ENCODE measurements at regions not wholly inside any gene's neighbourhood (a gene's known extent, or its start where the extent isn't known, plus 50 kb on each side); places are given as distances from the start of the nearest gene placed in this dataset.

- H3K4me1 ChIP-seq (ENCODE audit: insufficient read depth): no peaks in the 10 kb centered on the region
- H3K27ac ChIP-seq (ENCODE audit: low read depth): no peak overlapping the region
- no peak for DNase-seq (ENCODE audit: extremely low spot score)
- no peak overlapping the region for H3K4me3 ChIP-seq (ENCODE audit: low read depth, low read length)
- 76% methylated on average over 2 of the region's 2 CpGs for WGBS
- no peaks in the 10 kb centered on the region for H3K36me3 ChIP-seq (ENCODE audit: insufficient read depth)
These were observed 83.0 kb upstream of the DLG1 start for GRCh38 chr3:197381371-197381770.

DNA sequence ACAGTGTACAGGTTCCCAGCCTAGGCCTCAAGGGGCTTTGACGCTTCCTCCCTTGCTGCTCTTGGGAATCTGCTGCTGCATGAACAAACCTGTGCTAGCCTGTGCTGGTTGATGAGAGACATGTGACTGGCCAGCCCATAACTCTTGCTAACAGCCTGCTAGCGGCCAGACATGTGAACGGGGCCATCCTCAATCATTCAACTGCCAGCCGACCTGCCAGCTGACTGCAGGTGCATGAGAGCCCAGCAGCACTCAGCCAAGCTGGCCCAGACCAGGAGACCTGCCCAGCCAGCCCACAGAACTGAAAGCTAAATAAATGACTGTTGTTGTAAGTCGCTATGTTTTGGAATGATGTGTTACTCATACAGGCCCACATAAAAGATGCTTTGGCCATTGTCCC is 82.4 kb upstream of the DLG1 start:
- WGBS: 84% methylated on average over 5 of the region's 5 CpGs
- DNase-seq (ENCODE audit: extremely low spot score): no peak
- Histone ChIP-seq H3K4me3 (ENCODE audit: low read depth, low read length) (no peak overlapping the region), H3K4me1 (ENCODE audit: insufficient read depth) (no peaks in the 10 kb centered on the region), H3K36me3 (ENCODE audit: insufficient read depth) (no peaks in the 10 kb centered on the region), H3K27ac (ENCODE audit: low read depth) (no peak overlapping the region)

DNA sequence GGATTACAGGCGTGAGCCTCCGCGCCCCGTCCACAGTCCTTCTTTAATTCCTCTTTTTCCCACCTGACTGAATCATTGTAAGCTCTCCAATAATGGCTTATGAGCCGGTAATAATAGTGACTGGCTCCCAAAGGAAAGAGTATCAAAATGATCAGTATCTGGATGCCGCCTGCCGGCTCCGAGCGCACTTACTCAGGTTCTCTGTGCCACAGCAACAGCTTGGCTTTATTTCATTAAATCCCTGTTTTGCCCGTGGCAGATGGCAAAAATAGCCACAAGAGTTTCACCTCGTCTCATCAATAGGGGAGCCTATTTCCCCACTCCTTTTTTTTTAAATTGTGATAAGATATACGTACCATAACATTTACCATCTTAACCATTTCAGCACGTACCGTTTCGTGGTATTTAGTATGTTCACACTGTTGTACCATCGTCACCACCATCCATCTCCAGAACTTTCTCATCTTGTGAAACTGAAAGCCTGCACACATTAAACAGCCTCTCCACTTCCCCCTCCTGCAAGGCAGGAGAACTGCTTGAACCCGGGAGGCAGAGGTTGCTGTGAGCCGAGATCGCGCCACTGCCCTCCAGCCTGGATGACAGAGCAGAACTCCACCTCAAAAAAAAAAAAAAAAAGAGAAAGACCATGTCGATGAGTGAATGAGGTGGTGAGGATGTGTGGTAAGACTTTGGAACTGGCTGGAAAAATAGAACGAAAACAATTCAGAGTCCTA is 80.7 kb upstream of the DLG1 start:
- no peak overlapping the region for H3K27ac ChIP-seq (ENCODE audit: low read depth)
- no peaks in the 10 kb centered on the region for H3K36me3 ChIP-seq (ENCODE audit: insufficient read depth)
- no peak overlapping the region for H3K4me3 ChIP-seq (ENCODE audit: low read depth, low read length)
- 90% methylated on average over 22 of the region's 22 CpGs for WGBS
- no peaks in the 10 kb centered on the region for H3K4me1 ChIP-seq (ENCODE audit: insufficient read depth)
- DNase-seq (ENCODE audit: extremely low spot score): no peak

DNA sequence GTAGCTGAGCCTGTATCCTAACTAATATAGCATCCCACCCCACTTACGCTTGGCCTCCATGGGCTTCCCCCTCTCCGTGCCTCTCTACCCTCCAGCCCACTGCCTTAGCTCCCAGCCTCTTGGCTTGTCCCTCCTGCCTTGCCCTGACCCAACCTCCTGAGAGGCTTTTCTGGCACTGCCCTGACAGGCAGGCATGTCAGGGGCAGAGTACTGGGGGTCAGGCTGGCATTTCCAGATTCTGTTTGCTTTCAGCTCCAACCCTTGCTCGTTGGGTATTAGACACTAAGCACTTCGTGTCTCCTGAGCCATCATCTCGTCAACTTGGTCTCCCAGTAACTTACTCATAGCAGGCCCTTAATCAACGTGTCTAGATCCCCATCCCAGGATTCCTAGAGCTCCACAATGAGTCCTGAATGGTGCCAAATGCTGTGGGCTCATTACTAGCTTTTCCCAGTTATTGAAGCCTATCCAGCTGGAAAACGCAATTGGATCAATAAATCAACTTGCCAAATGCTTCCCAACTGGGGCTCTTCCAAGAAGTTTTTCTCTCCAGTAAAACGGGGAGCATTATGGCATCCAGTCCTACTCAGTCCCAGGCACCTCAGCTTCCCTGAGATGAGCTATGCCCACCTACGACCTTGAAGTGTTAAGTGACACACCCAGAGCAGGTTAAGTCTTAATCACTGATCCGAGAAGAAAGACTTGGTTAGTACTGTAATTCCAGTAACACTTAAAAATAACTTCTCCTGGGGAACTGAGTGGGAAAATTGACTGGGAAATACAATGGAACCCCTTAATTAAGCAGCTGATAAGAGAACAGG is 78.5 kb upstream of the DLG1 start:
- no peak overlapping the region for H3K4me3 ChIP-seq (ENCODE audit: low read depth, low read length)
- WGBS: 62% methylated on average over 10 of the region's 10 CpGs
- no peaks in the 10 kb centered on the region for H3K36me3 ChIP-seq (ENCODE audit: insufficient read depth)
- no peak overlapping the region for H3K27ac ChIP-seq (ENCODE audit: low read depth)
- H3K4me1 ChIP-seq (ENCODE audit: insufficient read depth): no peaks in the 10 kb centered on the region
- no peak for DNase-seq (ENCODE audit: extremely low spot score)

- WGBS: 91% methylated on average over 4 of the region's 4 CpGs
- Histone ChIP-seq H3K27ac (ENCODE audit: low read depth) (no peak overlapping the region), H3K4me1 (ENCODE audit: insufficient read depth) (no peaks in the 10 kb centered on the region), H3K36me3 (ENCODE audit: insufficient read depth) (no peaks in the 10 kb centered on the region), H3K4me3 (ENCODE audit: low read depth, low read length) (no peak overlapping the region)
- no peak for DNase-seq (ENCODE audit: extremely low spot score)
These were observed 77.6 kb upstream of the DLG1 start for GRCh38 chr3:197376020-197376419.

- Histone ChIP-seq H3K4me1 (ENCODE audit: insufficient read depth) (no peaks in the 10 kb centered on the region), H3K27ac (ENCODE audit: low read depth) (no peak overlapping the region), H3K36me3 (ENCODE audit: insufficient read depth) (no peaks in the 10 kb centered on the region), H3K4me3 (ENCODE audit: low read depth, low read length) (no peak overlapping the region)
- DNase-seq (ENCODE audit: extremely low spot score): no peak
- WGBS: 91% methylated on average over 11 of the region's 11 CpGs
These were observed 76.6 kb upstream of the DLG1 start for GRCh38 chr3:197375001-197375441.

- WGBS: 97% methylated on average over 8 of the region's 8 CpGs
- Histone ChIP-seq H3K36me3 (ENCODE audit: insufficient read depth) (no peaks in the 10 kb centered on the region), H3K4me3 (ENCODE audit: low read depth, low read length) (no peak overlapping the region), H3K27ac (ENCODE audit: low read depth) (no peak overlapping the region), H3K4me1 (ENCODE audit: insufficient read depth) (no peaks in the 10 kb centered on the region)
- no peak for DNase-seq (ENCODE audit: extremely low spot score)
These were observed 74.7 kb upstream of the DLG1 start for GRCh38 chr3:197373096-197373495.

GRCh38 chr3:197372047-197372661 is 73.7 kb upstream of the DLG1 start:
- H3K4me3 ChIP-seq (ENCODE audit: low read depth, low read length): no peak overlapping the region
- peak; percentile 49 for DNase-seq (ENCODE audit: extremely low spot score)
- no peaks in the 10 kb centered on the region for H3K36me3 ChIP-seq (ENCODE audit: insufficient read depth)
- 46% methylated on average over 7 of the region's 7 CpGs for WGBS
- H3K27ac ChIP-seq (ENCODE audit: low read depth): peak overlapping the region; percentile 75
- no peaks in the 10 kb centered on the region for H3K4me1 ChIP-seq (ENCODE audit: insufficient read depth)

- H3K27ac ChIP-seq (ENCODE audit: low read depth): no peak overlapping the region
- H3K36me3 ChIP-seq (ENCODE audit: insufficient read depth): no peaks in the 10 kb centered on the region
- no peak overlapping the region for H3K4me3 ChIP-seq (ENCODE audit: low read depth, low read length)
- no peak for DNase-seq (ENCODE audit: extremely low spot score)
- 59% methylated on average over 1 of the region's 1 CpG for WGBS
- H3K4me1 ChIP-seq (ENCODE audit: insufficient read depth): no peaks in the 10 kb centered on the region
These were observed 73.2 kb upstream of the DLG1 start for GRCh38 chr3:197371591-197372046.

- H3K4me1 ChIP-seq (ENCODE audit: insufficient read depth): no peaks in the 10 kb centered on the region
- no peak overlapping the region for H3K27ac ChIP-seq (ENCODE audit: low read depth)
- H3K4me3 ChIP-seq (ENCODE audit: low read depth, low read length): no peak overlapping the region
- DNase-seq (ENCODE audit: extremely low spot score): no peak
- WGBS: 100% methylated on average over 2 of the region's 2 CpGs
- no peaks in the 10 kb centered on the region for H3K36me3 ChIP-seq (ENCODE audit: insufficient read depth)
These were observed 71.1 kb upstream of the DLG1 start for GRCh38 chr3:197369545-197369944.

GRCh38 chr3:197368821-197369220 is 70.4 kb upstream of the DLG1 start:
- WGBS: 75% methylated on average over 4 of the region's 4 CpGs
- no peaks in the 10 kb centered on the region for H3K36me3 ChIP-seq (ENCODE audit: insufficient read depth)
- H3K4me3 ChIP-seq (ENCODE audit: low read depth, low read length): no peak overlapping the region
- no peak for DNase-seq (ENCODE audit: extremely low spot score)
- H3K4me1 ChIP-seq (ENCODE audit: insufficient read depth): no peaks in the 10 kb centered on the region
- no peak overlapping the region for H3K27ac ChIP-seq (ENCODE audit: low read depth)

- H3K27ac ChIP-seq (ENCODE audit: low read depth): no peak overlapping the region
- no peaks in the 10 kb centered on the region for H3K4me1 ChIP-seq (ENCODE audit: insufficient read depth)
- H3K36me3 ChIP-seq (ENCODE audit: insufficient read depth): no peaks in the 10 kb centered on the region
- no peak for DNase-seq (ENCODE audit: extremely low spot score)
- 54% methylated on average over 4 of the region's 4 CpGs for WGBS
- no peak overlapping the region for H3K4me3 ChIP-seq (ENCODE audit: low read depth, low read length)
These were observed 69.9 kb upstream of the DLG1 start for GRCh38 chr3:197368330-197368729.

DNA sequence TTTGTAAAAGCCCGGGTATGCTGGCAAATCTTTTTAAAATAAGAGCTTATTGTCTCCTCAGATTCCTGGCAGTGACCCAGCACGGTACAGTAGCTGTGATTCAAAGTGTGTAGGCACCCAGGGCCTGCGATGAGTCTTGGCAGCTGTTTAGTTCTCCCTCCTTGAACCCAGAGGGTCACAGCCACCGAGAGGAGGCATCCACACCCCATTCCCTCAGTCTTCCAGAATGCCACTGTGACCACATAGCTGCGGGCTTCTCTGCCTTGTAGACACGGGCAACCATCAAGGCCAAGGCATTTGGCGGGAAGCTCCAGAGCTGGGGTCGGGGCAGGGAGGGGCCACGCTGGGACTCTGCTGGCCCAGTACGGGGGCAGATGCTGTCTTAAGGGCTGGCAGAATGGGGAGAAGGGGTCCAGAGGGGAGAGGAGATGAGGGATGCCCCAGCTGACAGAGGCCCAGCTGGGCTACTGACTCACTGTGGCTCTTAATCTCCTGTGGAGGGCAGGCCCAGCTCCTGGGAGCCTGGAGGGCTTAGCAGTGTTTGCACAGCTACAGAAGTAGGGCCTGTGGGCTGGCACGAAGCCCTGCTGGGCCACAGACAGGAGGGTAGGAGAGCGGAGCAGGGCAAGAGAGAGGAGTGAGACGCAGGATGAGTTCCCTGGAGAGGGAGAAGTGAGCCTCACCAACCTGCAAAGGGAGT is 68.8 kb upstream of the DLG1 start:
- no peak for DNase-seq (ENCODE audit: extremely low spot score)
- WGBS: 72% methylated on average over 13 of the region's 13 CpGs
- Histone ChIP-seq H3K4me1 (ENCODE audit: insufficient read depth) (no peaks in the 10 kb centered on the region), H3K27ac (ENCODE audit: low read depth) (no peak overlapping the region), H3K36me3 (ENCODE audit: insufficient read depth) (no peaks in the 10 kb centered on the region), H3K4me3 (ENCODE audit: low read depth, low read length) (no peak overlapping the region)
